Ovary (tissue), 7 donors: ENCODE measurements at regions not wholly inside any gene's neighbourhood (a gene's known extent, or its start where the extent isn't known, plus 50 kb on each side); places are given as distances from the start of the nearest gene placed in this dataset.

Experiments used
- DNase-seq, 5 donors: peaks; one replicate each; pipeline ENCODE4 v3.0.0-alpha.2; 2019 to 2020
- H3K27ac ChIP-seq, 2 donors: fragments of 200-600 bp; one replicate each; pipeline versions ENCODE4 v1.5.1 to v1.8.0; 2019 to 2022
- H3K27me3 ChIP-seq: fragments of 200-600 bp; one replicate; pipeline ENCODE4 v1.8.0; 2022
- H3K36me3 ChIP-seq: fragments of 200-600 bp; sonication (generic); one replicate; pipeline ENCODE4 v1.5.1; 2019
- H3K4me1 ChIP-seq: one replicate; pipeline ENCODE4 v1.8.1; 2013; ENCODE audit warnings: mild to moderate bottlenecking, moderate library complexity; ENCODE audit not compliant: insufficient read depth
- H3K4me3 ChIP-seq: fragments of 200-600 bp; sonication (generic); one replicate; pipeline ENCODE4 v1.5.1; 2017
- H3K9me3 ChIP-seq, 2 donors: fragments of 200-600 bp in 1 of 2; sonication (generic) in 1 of 2; one replicate each; pipeline versions ENCODE4 v1.5.1 to v1.8.1; 2013 to 2019; ENCODE audit warnings: mild to moderate bottlenecking in 1 of 2, moderate library complexity in 1 of 2
- EP300 ChIP-seq: sonication (generic); formaldehyde crosslinking; IDR thresholded peaks from one replicate; pipeline ENCODE4 v1.6.1; 2017; ENCODE audit warnings: antibody characterized with exemption
- POLR2A ChIP-seq: fragments of 450-650 bp; IDR thresholded peaks from one replicate; pipeline ENCODE4 v1.6.1; 2017; ENCODE audit warnings: antibody characterized with exemption, mild to moderate bottlenecking, moderate library complexity
- WGBS, 3 donors: extraction: QIAGEN DNeasy Blood & Tissue Kit in 1 of 3; methylation state at CpG; one replicate each; pipeline versions ENCODE4 v1.1.5 to v1.1.7; 2013 to 2017; 5-methylcytosine and 5-hydroxymethylcytosine counted together
- intact Hi-C, 4 donors: fragments of 100-400 bp; cut with DNase I; formaldehyde crosslinking; loops; one replicate each; pipeline versions ENCODE4 v1.11.0 to v1.15.1; 2022 to 2023
- TF ChIP-seq, protein P1 (sequence below), 3 donors: fragments of 450-650 bp in 2 of 3; fragments of 200-600 bp in 1 of 3; IDR thresholded peaks; one replicate each; pipeline versions ENCODE4 v1.5.1 to v1.8.0; 2016 to 2022; ENCODE audit warnings: antibody characterized with exemption in 3 of 3, mild to moderate bottlenecking in 1 of 3
- donor health status: DM: no; HTN: no; CAD: no; lungs with moderate emphysema.
- donor health status: DM: no; HTN: no; CAD: no.
- donor health status: Bipolar disorder and iron deficiency.
- donor health status: DM: no; HTN: no; CAD: no.
- donor health status: DM: yes; HTN: yes; CAD: no.

DNA sequence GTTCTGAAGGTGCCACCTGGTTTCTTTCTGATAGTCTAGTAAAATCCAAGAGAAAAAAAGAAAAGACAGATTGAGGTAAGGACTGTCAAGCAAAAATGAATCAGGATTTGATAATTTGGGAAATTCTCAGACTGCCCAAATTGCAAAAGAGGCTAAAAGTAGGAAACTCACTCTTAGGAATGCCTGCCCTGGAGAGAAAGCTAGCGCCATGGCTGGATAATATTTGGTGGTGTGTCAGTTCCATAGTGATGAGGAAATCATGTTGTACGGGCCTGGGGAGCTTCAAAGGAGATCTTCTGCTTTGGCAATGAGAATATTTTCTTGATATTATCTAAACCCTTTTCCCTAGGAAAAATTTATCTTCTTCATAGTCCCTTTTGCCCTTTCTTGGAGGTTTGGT lies 1008.1 kb upstream of the SLC10A2 start:
- Histone ChIP-seq H3K36me3 (no peaks in the 10 kb centered on the region), H3K4me3 (no peak overlapping the region), H3K27me3 (no peaks in the 10 kb centered on the region), H3K27ac (no peak overlapping the region), H3K9me3 (no peaks in the 10 kb centered on the region), H3K4me1 (no peaks in the 10 kb centered on the region)
- no peak for DNase-seq
- WGBS, 3 donors = 74 to 79% (median 77%) methylated on average over 2 of the region's 2 CpGs
- TF ChIP-seq POLR2A (no peak), EP300 (no peak)
- TF ChIP-seq, protein P1, sequence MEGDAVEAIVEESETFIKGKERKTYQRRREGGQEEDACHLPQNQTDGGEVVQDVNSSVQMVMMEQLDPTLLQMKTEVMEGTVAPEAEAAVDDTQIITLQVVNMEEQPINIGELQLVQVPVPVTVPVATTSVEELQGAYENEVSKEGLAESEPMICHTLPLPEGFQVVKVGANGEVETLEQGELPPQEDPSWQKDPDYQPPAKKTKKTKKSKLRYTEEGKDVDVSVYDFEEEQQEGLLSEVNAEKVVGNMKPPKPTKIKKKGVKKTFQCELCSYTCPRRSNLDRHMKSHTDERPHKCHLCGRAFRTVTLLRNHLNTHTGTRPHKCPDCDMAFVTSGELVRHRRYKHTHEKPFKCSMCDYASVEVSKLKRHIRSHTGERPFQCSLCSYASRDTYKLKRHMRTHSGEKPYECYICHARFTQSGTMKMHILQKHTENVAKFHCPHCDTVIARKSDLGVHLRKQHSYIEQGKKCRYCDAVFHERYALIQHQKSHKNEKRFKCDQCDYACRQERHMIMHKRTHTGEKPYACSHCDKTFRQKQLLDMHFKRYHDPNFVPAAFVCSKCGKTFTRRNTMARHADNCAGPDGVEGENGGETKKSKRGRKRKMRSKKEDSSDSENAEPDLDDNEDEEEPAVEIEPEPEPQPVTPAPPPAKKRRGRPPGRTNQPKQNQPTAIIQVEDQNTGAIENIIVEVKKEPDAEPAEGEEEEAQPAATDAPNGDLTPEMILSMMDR (IDR thresholded peaks at IDR 0.05) = no peak
- intact Hi-C loops = no loop called here

DNA sequence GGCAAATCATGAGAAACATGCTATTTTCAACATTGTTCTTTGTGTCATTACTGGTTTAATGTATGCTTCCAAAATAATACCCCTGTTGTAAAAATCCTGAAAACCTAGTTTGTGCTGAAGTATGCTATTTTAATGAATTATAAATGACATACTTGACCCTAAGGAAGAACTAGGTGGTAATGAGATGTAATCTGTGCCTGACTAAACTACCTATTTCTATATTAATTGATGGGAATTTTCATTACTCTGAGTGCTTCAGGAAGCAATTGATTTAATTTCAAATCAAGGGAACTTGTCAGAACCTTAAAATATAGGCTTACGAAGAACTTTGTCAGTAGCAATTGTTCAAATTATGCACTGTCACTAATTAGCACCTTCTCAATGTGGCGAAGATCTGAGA lies 1005.6 kb upstream of the SLC10A2 start:
- Histone ChIP-seq H3K36me3 (no peaks in the 10 kb centered on the region), H3K4me3 (no peak overlapping the region), H3K27ac (no peak overlapping the region), H3K9me3 (no peaks in the 10 kb centered on the region), H3K27me3 (no peaks in the 10 kb centered on the region), H3K4me1 (no peaks in the 10 kb centered on the region)
- intact Hi-C loops = no loop called here
- 91 to 94% (median 92%) methylated on average over 2 of the region's 2 CpGs for WGBS, 3 donors
- no peak for DNase-seq
- TF ChIP-seq, protein P1 (IDR thresholded peaks at IDR 0.05) = no peak
- no peak for TF ChIP-seq POLR2A
- no peak for TF ChIP-seq EP300

DNA sequence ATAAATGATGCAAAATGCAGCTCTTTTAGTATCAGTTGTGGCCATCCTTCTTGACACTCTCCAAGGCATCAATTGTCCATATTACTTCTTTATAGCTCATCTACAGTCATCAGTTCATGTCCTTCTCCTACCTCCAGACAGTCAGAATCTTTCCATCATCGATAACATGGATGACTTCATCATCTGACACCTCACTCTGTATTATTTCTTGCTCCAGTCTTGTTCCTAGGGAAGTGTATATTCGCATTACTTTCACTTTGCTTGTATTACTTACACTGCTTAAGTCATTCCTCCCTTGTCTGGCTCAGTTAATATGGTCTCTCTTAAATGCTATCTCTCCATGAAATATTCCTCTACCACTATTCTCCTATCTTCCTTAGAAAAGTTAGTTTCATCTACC lies 999.1 kb upstream of the SLC10A2 start:
- intact Hi-C loops = no loop called here
- WGBS, 3 donors = 85 to 89% (median 87%) methylated on average over 2 of the region's 2 CpGs
- Histone ChIP-seq H3K4me3 (no peak overlapping the region), H3K9me3 (no peaks in the 10 kb centered on the region), H3K27me3 (no peaks in the 10 kb centered on the region), H3K36me3 (no peaks in the 10 kb centered on the region), H3K4me1 (no peaks in the 10 kb centered on the region), H3K27ac (no peak overlapping the region)
- no peak for DNase-seq
- TF ChIP-seq, protein P1 (IDR thresholded peaks at IDR 0.05) = no peak
- TF ChIP-seq EP300 (no peak), POLR2A (no peak)

DNA sequence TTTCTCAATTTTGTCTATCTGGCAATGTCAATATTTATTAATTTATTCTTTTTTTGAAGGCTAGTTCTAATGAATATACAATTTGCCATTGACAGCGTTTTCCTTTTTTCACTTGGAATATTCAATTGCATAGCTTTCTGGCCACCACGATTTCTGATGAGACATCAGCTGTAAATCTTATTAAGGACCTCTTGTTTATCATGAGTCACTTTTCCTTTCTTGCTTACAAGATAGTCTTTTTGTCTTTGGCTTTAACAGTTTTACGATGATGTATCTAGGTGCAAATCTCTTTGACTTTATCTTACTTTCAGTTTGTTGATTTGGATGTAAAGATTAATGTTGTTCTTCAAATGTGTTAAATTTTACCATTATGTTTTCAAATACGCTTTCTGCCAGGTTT lies 991.6 kb upstream of the SLC10A2 start:
- no peak for TF ChIP-seq EP300
- 66 to 68% (median 68%) methylated on average over 4 of the region's 4 CpGs for WGBS, 3 donors
- DNase-seq = no peak

DNA sequence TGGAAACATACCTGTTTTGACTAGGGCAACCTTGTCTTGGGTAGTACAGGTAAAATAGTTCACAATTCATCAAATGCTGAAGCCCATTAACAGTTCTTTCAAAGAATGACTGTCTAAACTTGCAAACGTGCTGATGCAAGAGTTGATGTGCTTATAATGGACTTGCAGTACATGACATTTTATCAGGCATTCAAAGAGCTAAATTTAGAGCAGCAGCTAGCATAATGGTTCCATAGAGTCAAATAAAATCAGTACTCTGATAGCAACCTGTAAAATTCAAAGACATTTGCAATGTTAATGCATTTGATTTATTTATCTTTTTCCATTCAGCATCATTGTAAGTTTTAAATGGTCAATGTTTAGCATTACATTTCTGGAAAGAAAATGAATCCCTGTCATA lies 979.7 kb upstream of the SLC10A2 start:
- intact Hi-C loops = no loop called here
- no peak overlapping the region for H3K4me3 ChIP-seq
- H3K27ac ChIP-seq = no peak overlapping the region
- no peaks in the 10 kb centered on the region for H3K27me3 ChIP-seq
- no peak for DNase-seq
- no peaks in the 10 kb centered on the region for H3K4me1 ChIP-seq
- no peaks in the 10 kb centered on the region for H3K9me3 ChIP-seq
- WGBS, 3 donors = 53 to 57% (median 57%) methylated on average over 1 of the region's 1 CpG
- TF ChIP-seq EP300 (no peak), POLR2A (no peak)
- TF ChIP-seq, protein P1 (IDR thresholded peaks at IDR 0.05) = no peak
- H3K36me3 ChIP-seq = no peaks in the 10 kb centered on the region

More for the DNA sequence above, 991.6 kb upstream of the SLC10A2 start:
- intact Hi-C loops = no loop called here
- no peaks in the 10 kb centered on the region for H3K4me1 ChIP-seq
- no peak overlapping the region for H3K27ac ChIP-seq
- no peaks in the 10 kb centered on the region for H3K36me3 ChIP-seq
- no peaks in the 10 kb centered on the region for H3K9me3 ChIP-seq
- H3K4me3 ChIP-seq = no peak overlapping the region
- no peaks in the 10 kb centered on the region for H3K27me3 ChIP-seq
